ENCODE measurements at regions not wholly inside any gene's neighbourhood (a gene's known extent, or its start where the extent isn't known, plus 50 kb on each side); places are given as distances from the start of the nearest gene placed in this dataset.

GRCh38 chr5:174318578-174318977 is 273.1 kb downstream of the NSG2 start:
- H3K4me3 ChIP-seq (ENCODE audit: control insufficient read depth, low read depth, low read length): no peak overlapping the region
- TF ChIP-seq, protein P1, sequence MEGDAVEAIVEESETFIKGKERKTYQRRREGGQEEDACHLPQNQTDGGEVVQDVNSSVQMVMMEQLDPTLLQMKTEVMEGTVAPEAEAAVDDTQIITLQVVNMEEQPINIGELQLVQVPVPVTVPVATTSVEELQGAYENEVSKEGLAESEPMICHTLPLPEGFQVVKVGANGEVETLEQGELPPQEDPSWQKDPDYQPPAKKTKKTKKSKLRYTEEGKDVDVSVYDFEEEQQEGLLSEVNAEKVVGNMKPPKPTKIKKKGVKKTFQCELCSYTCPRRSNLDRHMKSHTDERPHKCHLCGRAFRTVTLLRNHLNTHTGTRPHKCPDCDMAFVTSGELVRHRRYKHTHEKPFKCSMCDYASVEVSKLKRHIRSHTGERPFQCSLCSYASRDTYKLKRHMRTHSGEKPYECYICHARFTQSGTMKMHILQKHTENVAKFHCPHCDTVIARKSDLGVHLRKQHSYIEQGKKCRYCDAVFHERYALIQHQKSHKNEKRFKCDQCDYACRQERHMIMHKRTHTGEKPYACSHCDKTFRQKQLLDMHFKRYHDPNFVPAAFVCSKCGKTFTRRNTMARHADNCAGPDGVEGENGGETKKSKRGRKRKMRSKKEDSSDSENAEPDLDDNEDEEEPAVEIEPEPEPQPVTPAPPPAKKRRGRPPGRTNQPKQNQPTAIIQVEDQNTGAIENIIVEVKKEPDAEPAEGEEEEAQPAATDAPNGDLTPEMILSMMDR (IDR thresholded peaks at IDR 0.05; ENCODE audit: control insufficient read depth, insufficient read depth, low read depth, low read length, missing control alignments): no peak
- DNase-seq (ENCODE audit: low read depth): no peak

DNA sequence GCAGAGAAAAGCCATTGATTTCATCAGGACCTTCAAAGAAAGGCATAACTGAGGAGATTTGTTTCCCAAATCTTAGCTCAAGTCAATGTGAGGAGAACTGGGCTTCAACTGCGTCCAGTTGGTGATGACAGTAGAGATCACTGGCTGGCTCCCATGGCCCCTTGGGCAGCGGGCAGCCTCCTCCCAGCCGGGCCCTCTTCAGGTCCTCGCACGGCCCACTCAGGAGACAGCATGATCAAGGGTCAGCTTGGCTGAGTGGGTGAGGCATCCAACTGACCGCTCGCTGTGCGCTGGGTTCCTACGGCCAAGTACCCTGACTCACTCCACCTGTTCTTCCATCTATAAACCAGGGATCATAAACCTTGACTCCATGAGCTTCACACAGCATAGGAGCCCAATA is 274.0 kb downstream of the NSG2 start:
- no peak overlapping the region for H3K4me3 ChIP-seq (ENCODE audit: control insufficient read depth, low read depth, low read length)
- TF ChIP-seq, protein P1 (IDR thresholded peaks at IDR 0.05; ENCODE audit: control insufficient read depth, insufficient read depth, low read depth, low read length, missing control alignments): no peak
- no peak for DNase-seq (ENCODE audit: low read depth)

DNA sequence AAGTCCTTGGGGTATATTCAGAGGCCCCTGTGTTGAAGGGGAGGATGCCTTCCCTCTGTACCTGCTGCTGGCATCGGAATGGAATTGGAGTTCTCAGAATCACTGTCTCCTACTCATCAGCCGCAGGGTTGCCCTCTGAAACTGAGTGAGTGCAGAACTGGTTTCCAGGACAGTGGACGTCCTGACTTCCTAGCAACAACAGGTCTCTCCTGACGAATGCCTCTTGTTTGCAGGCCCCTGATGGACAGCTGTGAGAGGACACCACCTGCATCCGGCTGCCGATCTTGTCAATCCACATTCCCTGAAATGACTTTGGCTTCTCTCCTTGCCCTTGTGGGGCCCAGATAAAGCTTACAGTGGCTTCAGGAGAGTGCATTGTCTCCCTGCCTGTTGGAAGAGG is 274.5 kb downstream of the NSG2 start:
- H3K4me3 ChIP-seq (ENCODE audit: control insufficient read depth, low read depth, low read length): no peak overlapping the region
- TF ChIP-seq, protein P1 (IDR thresholded peaks at IDR 0.05; ENCODE audit: control insufficient read depth, insufficient read depth, low read depth, low read length, missing control alignments): no peak
- DNase-seq (ENCODE audit: low read depth): no peak

- no peak overlapping the region for H3K4me3 ChIP-seq (ENCODE audit: control insufficient read depth, low read depth, low read length)
- DNase-seq (ENCODE audit: low read depth): no peak
- TF ChIP-seq, protein P1 (IDR thresholded peaks at IDR 0.05; ENCODE audit: control insufficient read depth, insufficient read depth, low read depth, low read length, missing control alignments): no peak
Measured at GRCh38 chr5:174323878-174324281, 278.4 kb downstream of the NSG2 start.

DNA sequence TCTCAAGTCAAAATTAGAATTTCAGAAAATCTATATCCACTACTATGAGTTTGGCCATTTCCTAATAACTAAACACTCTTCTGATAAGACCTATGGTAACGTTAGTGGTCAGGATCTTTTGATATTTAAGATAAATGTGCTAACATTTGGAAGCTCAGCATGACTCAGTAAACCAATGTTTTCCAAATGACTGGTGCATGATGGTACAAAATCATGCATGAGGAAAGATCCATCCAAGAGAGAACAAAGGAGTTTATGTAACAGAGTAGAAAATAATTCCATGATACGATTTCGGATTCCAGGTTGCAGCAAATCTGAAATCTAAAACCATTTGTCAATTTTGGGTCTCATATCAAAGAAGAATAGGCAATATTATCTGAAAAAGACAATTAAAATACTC is 279.2 kb downstream of the NSG2 start:
- no peak for DNase-seq (ENCODE audit: low read depth)
- no peak overlapping the region for H3K4me3 ChIP-seq (ENCODE audit: control insufficient read depth, low read depth, low read length)
- TF ChIP-seq, protein P1 (IDR thresholded peaks at IDR 0.05; ENCODE audit: control insufficient read depth, insufficient read depth, low read depth, low read length, missing control alignments): no peak

DNA sequence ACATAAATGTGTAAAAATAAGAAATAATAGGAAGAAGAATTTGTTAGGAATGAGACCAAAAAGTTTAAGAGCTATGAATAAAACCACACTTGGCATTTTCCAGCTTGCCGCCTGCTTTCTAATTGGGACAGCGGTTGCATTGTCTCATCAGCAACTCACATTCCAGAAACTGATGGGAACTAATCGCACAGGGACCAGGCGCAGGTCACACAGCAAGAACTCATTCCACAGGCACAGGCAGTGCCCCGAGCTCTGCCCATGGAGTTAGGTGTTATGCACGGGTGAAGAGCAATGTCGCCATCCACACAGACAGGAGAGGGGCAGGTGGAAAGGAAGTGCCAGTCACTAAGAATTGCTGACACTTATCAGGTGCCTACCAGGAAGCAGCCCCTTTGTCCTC is 279.9 kb downstream of the NSG2 start:
- H3K4me3 ChIP-seq (ENCODE audit: control insufficient read depth, low read depth, low read length): no peak overlapping the region
- no peak for DNase-seq (ENCODE audit: low read depth)
- TF ChIP-seq, protein P1 (IDR thresholded peaks at IDR 0.05; ENCODE audit: control insufficient read depth, insufficient read depth, low read depth, low read length, missing control alignments): no peak

DNA sequence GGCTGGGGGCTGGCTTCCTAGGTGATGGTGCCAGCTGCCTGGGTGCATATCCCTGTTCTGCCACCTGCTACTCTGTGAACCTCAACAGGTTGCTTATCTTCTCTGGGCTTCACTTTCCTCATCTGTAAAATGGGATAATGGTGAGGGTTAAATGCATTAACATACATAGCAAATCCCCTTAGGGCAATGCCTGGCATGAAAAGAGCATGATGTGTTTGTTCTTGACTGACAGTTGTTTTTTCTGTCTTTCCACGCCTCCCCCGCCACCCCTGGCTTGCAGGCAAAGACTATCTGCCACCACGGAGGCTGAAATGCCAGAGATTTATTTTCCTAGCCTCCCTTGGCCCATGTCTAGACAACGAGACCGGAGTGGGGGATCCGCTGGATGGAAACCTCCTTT is 280.5 kb downstream of the NSG2 start:
- TF ChIP-seq, protein P1 (IDR thresholded peaks at IDR 0.05; ENCODE audit: control insufficient read depth, insufficient read depth, low read depth, low read length, missing control alignments): no peak
- no peak for DNase-seq (ENCODE audit: low read depth)
- no peak overlapping the region for H3K4me3 ChIP-seq (ENCODE audit: control insufficient read depth, low read depth, low read length)

Data from AG09309 (cell line).